ENCODE measurements at regions not wholly inside any gene's neighbourhood (a gene's known extent, or its start where the extent isn't known, plus 50 kb on each side); places are given as distances from the start of the nearest gene placed in this dataset.

GRCh38 chr14:101062601-101063000, 159.1 kb upstream of the RTL1 start:
- DNase-seq = no peak
- Histone ChIP-seq H3K36me3 (no peaks in the 10 kb centered on the region), H3K4me3 (no peak overlapping the region), H3K9me3 (replicated peaks) (peaks cover 2% of the 10 kb centered on the region), H3K4me1 (no peaks in the 10 kb centered on the region), H3K27ac (replicated peaks) (no peak overlapping the region), H3K27me3 (ENCODE audit: low read depth) (peaks cover 34% of the 10 kb centered on the region)
- intact Hi-C loops (cut with micrococcal nuclease) = no loop called here
- no peak for TF ChIP-seq CTCF (IDR thresholded peaks at IDR 0.05; ENCODE audit: borderline replicate concordance)

GRCh38 chr14:101063121-101063520, 159.6 kb upstream of the RTL1 start:
- no peak for DNase-seq
- H3K27ac ChIP-seq (replicated peaks) = no peak overlapping the region
- peaks cover 34% of the 10 kb centered on the region for H3K27me3 ChIP-seq (ENCODE audit: low read depth)
- intact Hi-C loops (cut with micrococcal nuclease) = no loop called here
- TF ChIP-seq CTCF (IDR thresholded peaks at IDR 0.05; ENCODE audit: borderline replicate concordance) = no peak
- H3K4me3 ChIP-seq = no peak overlapping the region
- H3K9me3 ChIP-seq (replicated peaks) = no peaks in the 10 kb centered on the region
- H3K36me3 ChIP-seq = no peaks in the 10 kb centered on the region
- H3K4me1 ChIP-seq = no peaks in the 10 kb centered on the region

GRCh38 chr14:101064121-101064661, 160.7 kb upstream of the RTL1 start:
- no peaks in the 10 kb centered on the region for H3K36me3 ChIP-seq
- H3K4me1 ChIP-seq = no peaks in the 10 kb centered on the region
- no peak for TF ChIP-seq CTCF (IDR thresholded peaks at IDR 0.05; ENCODE audit: borderline replicate concordance)
- intact Hi-C loops (cut with micrococcal nuclease) = no loop called here
- H3K9me3 ChIP-seq (replicated peaks) = no peaks in the 10 kb centered on the region
- H3K27me3 ChIP-seq (ENCODE audit: low read depth) = peaks cover 45% of the 10 kb centered on the region
- no peak for DNase-seq
- no peak overlapping the region for H3K27ac ChIP-seq (replicated peaks)
- no peak overlapping the region for H3K4me3 ChIP-seq

- no peak for DNase-seq
- Histone ChIP-seq H3K27me3 (ENCODE audit: low read depth) (peaks cover 45% of the 10 kb centered on the region), H3K36me3 (no peaks in the 10 kb centered on the region), H3K4me3 (no peak overlapping the region), H3K27ac (replicated peaks) (no peak overlapping the region), H3K9me3 (replicated peaks) (no peaks in the 10 kb centered on the region), H3K4me1 (no peaks in the 10 kb centered on the region)
- intact Hi-C loops (cut with micrococcal nuclease) = no loop called here
- TF ChIP-seq CTCF (IDR thresholded peaks at IDR 0.05; ENCODE audit: borderline replicate concordance) = no peak
Observed at GRCh38 chr14:101064718-101065117, 161.2 kb upstream of the RTL1 start.

- H3K4me3 ChIP-seq = no peak overlapping the region
- TF ChIP-seq CTCF (IDR thresholded peaks at IDR 0.05; ENCODE audit: borderline replicate concordance) = no peak
- H3K36me3 ChIP-seq = no peaks in the 10 kb centered on the region
- H3K4me1 ChIP-seq = no peaks in the 10 kb centered on the region
- H3K9me3 ChIP-seq (replicated peaks) = no peaks in the 10 kb centered on the region
- intact Hi-C loops (cut with micrococcal nuclease) = no loop called here
- no peak overlapping the region for H3K27ac ChIP-seq (replicated peaks)
- no peak for DNase-seq
- H3K27me3 ChIP-seq (ENCODE audit: low read depth) = peaks cover 45% of the 10 kb centered on the region
Observed at GRCh38 chr14:101065246-101065645, 161.7 kb upstream of the RTL1 start.
